A549 (cell line): ENCODE measurements at regions not wholly inside any gene's neighbourhood (a gene's known extent, or its start where the extent isn't known, plus 50 kb on each side); places are given as distances from the start of the nearest gene placed in this dataset.

ENCODE experiments used
- CEBPB ChIP-seq, 2 experiments: fragments of >200 bp in 1 of 2; sonication (Bioruptor Twin) in 1 of 2; formaldehyde crosslinking in 1 of 2; IDR thresholded peaks; 2 replicates each; pipeline ENCODE4 v1.6.1; 2012 to 2016
- CHD2 ChIP-seq: fragments of 150-350 bp; IDR thresholded peaks from 2 replicates; pipeline ENCODE4 v1.6.1; 2014; ENCODE audit warnings: low read length; ENCODE audit not compliant: partially characterized antibody
- FOSL2 ChIP-seq, 2 experiments: fragments of 450-650 bp in 1 of 2; fragments of >200 bp in 1 of 2; sonication (Bioruptor Twin) in 1 of 2; formaldehyde crosslinking; IDR thresholded peaks; 2 replicates each; pipeline versions ENCODE4 v1.5.0 to v1.6.1; 2016 to 2020; ENCODE audit warnings: mild to moderate bottlenecking in 1 of 2, moderate library complexity in 1 of 2
- HMGXB4 ChIP-seq: fragments of 250-450 bp; sonication (Bioruptor Pico); IDR thresholded peaks from 2 replicates; pipeline ENCODE4 v1.5.0; 2021; ENCODE audit warnings: mild to moderate bottlenecking, moderate library complexity, borderline replicate concordance
- POLR2A ChIP-seq: IDR thresholded peaks from 2 replicates; pipeline ENCODE4 v1.6.1; 2012; ENCODE audit warnings: mild to moderate bottlenecking, low read length
- POLR2AphosphoS2 ChIP-seq: conservative IDR thresholded peaks from 2 replicates; pipeline ENCODE4 v1.6.1; 2012; ENCODE audit warnings: low read length, improper control_type of control experiment, inconsistent platforms
- RAD21 ChIP-seq, 2 experiments: fragments of >200 bp in 1 of 2; sonication (Bioruptor Twin) in 1 of 2; formaldehyde crosslinking in 1 of 2; IDR thresholded peaks in 1 of 2; conservative IDR thresholded peaks in 1 of 2; 2 replicates in 1 of 2; 3 replicates in 1 of 2; pipeline ENCODE4 v1.6.1; 2012 to 2018; ENCODE audit warnings: inconsistent platforms in 1 of 2
- RCOR1 ChIP-seq: fragments of 150-350 bp; IDR thresholded peaks from 2 replicates; pipeline ENCODE4 v1.6.1; 2014; ENCODE audit warnings: antibody characterized with exemption, low read length, low read depth
- TF ChIP-seq, protein P1 (sequence below): IDR thresholded peaks from 2 replicates; pipeline ENCODE4 v1.6.1; 2012
- TF ChIP-seq, protein P2 (sequence below): fragments of >200 bp; sonication (Bioruptor Twin); formaldehyde crosslinking; IDR thresholded peaks from 3 replicates; pipeline ENCODE4 v1.5.1; 2016

DNA sequence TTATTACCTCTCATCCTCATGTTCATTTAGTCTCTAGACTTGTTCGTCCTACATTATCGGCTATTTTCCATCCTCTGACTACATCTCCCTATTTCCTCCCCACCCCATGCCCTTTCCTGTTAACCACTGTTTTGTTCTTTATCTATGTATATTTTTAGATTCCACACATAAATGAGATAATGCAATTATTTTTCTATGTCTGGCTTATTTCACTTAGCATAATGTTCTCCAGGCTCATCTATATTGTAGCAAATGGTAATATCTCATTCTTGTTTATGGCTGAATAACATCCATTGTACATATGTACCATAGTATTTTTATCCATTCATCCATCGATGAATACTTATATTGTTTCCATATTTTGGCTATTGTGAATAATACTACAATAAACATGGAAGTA, 84.6 kb upstream of the PTPRR start:
- TF ChIP-seq POLR2AphosphoS2 (no peak), RCOR1 (no peak), RAD21 (conservative IDR thresholded peaks at IDR 0.05 in 1 of 2, IDR thresholded peaks at IDR 0.05 in 1 of 2) (no peak), CHD2 (no peak), POLR2A (no peak), HMGXB4 (no peak), CEBPB (IDR thresholded peaks at IDR 0.05) (no peak), FOSL2 (IDR thresholded peaks at IDR 0.05) (no peak), FOSL2 (CRISPR knock-in tag; IDR thresholded peaks at IDR 0.05) (no peak)
- TF ChIP-seq, protein P1, sequence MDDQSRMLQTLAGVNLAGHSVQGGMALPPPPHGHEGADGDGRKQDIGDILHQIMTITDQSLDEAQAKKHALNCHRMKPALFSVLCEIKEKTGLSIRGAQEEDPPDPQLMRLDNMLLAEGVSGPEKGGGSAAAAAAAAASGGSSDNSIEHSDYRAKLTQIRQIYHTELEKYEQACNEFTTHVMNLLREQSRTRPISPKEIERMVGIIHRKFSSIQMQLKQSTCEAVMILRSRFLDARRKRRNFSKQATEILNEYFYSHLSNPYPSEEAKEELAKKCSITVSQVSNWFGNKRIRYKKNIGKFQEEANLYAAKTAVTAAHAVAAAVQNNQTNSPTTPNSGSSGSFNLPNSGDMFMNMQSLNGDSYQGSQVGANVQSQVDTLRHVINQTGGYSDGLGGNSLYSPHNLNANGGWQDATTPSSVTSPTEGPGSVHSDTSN, result no peak
- TF ChIP-seq, protein P2, sequence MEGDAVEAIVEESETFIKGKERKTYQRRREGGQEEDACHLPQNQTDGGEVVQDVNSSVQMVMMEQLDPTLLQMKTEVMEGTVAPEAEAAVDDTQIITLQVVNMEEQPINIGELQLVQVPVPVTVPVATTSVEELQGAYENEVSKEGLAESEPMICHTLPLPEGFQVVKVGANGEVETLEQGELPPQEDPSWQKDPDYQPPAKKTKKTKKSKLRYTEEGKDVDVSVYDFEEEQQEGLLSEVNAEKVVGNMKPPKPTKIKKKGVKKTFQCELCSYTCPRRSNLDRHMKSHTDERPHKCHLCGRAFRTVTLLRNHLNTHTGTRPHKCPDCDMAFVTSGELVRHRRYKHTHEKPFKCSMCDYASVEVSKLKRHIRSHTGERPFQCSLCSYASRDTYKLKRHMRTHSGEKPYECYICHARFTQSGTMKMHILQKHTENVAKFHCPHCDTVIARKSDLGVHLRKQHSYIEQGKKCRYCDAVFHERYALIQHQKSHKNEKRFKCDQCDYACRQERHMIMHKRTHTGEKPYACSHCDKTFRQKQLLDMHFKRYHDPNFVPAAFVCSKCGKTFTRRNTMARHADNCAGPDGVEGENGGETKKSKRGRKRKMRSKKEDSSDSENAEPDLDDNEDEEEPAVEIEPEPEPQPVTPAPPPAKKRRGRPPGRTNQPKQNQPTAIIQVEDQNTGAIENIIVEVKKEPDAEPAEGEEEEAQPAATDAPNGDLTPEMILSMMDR, result no peak
